SHP77 treated with DMSO at 0.1 percent for 48 hours (cell line): ENCODE measurements at regions not wholly inside any gene's neighbourhood (a gene's known extent, or its start where the extent isn't known, plus 50 kb on each side); places are given as distances from the start of the nearest gene placed in this dataset.

Source experiments
- DNase-seq: peaks from one replicate; lab custom pipeline; 2025; lab: John Stamatoyannopoulos, UW

DNA sequence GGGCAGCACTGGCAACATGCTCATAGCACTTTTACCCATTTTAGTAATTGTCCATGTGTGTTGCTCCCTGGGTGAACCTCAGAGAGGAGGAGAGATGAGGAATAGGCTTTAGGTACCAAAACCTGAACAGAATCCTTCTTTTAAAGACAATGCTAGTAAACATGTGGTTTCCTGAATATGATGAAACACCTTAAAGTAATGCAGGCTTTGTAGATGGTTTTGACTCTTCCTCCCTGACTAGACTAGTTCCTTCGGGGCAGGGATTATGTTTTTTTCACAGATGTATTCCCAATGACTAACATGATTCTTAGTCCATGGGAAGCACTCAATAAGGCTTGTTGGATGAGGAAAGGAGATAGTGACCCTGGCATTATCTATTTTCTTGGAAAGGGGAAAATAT is 367.6 kb upstream of the JAG1 start:
- DNase-seq = no peak

DNA sequence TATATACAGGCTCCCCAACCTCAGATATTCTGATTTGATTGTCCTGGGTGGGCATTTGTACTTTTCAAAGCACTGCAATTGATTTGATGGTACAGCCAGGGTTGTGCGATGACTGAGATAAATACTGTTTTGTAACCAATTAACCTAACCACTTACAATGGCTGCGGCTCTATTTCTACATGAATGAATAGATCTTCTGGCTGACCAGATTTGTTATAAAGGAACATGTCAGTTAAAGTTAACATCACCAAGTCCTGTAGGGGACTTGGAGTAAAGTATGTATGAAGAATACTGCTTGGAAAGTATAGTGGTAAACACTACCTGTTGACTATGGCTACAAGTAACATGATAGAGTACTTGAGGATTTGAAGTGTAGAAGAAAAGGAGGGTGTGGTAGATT is 369.2 kb upstream of the JAG1 start:
- no peak for DNase-seq

DNA sequence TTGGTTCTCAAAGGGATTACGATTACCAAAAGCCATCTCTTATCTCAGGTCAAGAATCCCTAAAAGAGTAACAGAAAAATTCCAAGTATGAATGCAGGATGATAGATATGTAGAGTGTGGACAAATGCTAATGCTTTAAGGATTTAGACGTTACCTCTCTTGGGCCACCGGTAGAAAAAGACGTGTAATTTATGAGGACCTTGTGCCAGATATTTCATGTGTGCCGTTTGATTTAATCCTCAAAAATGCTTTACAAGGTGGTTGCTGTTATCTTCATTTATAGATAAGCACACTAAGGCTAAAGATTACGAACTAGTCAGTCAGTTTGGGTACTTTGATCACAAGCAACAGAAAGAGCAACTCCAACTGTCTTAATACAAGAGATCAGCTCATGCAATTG is 370.8 kb upstream of the JAG1 start:
- no peak for DNase-seq

DNA sequence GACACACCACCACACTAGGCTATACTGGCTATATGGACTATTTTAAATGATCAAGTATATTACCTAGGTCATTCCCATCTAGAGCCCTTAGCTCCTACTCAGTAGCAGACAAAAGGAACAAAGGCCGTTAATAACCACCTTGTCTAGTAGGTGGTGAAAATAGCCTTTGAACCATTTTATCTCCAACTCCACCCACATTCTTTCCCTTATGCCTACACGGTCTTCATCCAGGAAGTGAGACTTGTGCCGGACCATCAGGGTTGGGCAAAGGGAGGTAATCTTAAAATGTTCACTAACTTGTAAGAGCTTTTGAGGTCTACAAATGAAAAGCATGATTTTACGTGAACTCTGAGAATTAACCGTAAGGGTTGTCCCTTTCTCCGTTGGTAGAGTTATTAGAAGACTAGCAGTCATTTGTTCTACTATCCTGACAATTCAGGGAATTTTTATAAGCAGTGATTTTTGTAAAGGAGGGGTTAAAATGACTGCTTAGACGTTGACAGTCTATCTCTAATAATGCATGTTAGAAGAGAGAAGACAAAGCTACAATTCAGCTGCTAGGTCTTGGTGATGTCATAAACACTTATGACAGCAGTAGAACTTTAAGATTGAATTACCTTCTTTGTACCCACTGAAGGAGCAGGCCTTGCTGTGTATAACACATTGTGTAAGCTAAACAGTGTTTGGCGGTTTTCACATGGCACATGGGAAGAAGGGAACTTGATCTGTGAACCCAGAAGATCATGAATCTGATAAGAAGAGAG is 371.8 kb upstream of the JAG1 start:
- DNase-seq = no peak

DNA sequence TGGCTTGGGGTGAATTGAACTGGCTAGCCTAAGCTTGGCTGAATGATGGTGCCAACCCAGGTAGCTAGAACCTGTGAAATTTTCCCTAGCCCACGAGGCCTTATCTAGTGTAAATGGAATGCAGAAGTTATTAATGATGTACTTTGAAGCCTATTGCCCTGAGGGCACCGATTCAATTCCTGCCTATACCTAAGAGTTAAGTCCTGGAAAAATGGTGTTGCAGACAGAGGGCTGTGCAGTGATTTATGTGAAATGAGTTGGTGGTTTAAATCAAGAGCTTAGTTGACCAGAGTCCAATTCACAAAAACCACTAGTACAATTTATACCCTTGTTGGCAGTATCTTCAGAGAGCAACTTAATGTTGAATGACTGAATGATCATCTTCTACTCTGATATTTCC is 373.8 kb upstream of the JAG1 start:
- no peak for DNase-seq

DNA sequence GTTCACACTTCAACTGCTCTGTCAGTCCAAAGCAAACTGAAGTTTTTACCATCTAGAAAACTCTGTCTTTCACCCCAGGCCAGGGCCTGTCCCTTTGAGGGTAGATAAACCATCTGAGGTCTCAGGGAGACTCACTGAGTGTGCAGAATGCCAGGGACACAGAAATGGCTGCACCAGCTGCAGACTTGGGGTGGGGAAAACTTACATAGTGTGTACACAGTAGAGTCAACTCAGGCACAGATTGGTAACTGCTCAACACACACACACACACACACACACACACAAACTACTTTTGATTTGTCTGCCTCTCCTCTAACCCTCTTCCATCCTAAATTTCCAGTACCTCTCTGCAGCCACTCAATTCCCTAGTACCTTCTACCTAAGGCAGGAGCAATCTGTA is 374.9 kb upstream of the JAG1 start:
- DNase-seq = no peak

DNA sequence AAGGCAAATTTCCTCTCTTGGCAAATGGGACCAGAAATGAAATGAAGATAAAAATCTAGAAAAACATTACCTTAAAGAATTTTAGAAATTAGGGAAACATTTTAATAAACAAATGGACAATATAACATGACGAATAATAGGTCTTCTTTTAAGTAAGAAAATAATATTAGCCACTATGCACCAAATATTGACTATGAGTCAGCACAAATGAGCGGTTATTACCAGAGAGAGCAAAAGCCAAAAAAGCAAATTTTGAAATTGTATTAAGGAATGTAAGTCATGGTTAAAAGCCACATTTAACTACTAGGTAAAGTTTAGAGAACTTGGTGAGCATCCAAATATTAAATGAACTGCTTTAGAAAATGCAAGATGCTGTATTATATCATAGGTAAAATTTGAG is 376.6 kb upstream of the JAG1 start:
- no peak for DNase-seq

DNA sequence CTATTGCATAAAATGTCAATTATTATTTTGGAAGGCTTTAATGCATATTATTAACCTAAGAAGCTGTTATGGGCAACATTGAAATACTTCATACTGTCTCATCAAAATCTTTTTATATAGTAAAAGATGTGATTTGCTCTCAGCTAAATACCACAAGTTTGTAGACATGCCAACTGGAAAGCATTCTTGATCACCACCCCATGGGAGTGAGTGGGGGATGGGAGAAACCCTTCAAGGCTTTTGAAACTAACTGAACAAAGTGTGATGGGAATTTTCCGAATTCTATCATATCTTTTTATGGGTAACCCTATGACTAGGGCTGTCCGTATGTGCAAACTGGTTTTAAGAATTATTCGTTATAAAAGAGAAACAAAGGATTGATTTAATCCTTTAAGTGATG is 377.3 kb upstream of the JAG1 start:
- DNase-seq = no peak

DNA sequence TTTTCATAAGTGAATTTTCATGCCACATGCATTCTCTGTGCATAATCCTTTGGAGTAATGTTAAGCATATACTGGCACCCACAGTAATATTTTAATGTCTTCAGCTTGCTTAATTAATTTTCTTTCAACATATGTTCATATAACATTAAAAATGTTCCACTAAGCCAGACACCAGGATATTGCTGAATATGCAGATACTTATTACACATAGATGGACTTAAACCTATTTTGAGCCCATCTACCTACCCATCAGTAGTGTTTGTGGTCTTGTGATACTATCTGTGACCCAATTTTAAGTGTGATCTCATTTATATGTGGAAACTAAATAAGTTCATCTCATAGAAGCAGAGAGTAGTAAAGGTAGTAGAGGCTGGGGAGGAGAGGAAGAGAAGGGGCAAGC is 379.5 kb upstream of the JAG1 start:
- DNase-seq = no peak

DNA sequence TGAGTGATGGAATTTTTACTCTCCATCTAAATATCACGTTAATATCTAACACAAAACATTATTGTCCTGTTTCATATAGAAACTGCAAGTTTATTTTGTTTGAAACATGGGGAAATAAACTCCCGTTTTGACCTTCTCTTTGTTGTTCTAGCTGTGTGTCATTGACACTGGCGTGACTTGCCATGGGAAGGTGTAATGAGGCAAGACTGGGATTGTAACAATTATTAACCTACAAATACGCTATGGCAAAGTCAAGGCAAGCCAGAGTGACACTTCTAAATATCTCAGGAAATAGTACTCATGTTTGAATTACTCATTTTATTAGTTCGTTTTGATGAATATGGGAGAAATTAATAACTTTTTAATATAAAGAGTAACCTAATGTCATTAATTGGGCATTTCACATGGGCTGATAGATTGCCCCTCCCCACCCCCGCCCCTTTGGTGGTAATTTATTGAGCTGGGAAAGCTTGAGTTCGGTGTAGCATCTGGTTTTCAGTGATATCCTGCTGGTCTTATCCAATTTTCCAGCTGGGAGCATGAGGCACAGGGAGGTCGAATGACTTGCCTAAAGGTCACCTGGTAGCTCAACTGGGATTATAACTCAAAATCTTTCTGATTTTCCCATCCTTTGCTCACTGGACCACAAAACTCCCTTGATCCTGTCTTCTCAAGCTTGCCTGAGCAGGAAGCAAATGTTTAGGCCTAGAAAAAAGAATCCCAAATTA is 380.6 kb upstream of the JAG1 start:
- no peak for DNase-seq

DNA sequence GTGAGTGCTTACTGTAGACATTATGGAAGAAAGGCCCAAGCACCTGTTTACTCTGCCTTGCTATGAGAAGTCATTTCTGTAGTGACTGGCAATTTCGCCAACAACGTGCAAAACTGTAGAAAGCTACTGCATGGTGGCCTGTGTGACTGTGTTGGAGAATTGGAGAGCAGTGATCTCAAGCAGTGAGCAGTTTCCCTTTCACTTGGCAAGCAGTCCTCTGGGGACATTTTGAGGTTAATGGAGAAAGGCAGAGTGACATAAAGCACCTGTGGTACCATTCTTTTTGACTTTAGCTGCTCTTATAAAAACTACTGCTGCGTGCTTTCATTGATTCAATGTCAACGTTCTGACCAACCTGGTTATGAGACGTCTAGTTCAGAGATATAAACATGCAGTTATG is 382.6 kb upstream of the JAG1 start:
- DNase-seq = no peak

DNA sequence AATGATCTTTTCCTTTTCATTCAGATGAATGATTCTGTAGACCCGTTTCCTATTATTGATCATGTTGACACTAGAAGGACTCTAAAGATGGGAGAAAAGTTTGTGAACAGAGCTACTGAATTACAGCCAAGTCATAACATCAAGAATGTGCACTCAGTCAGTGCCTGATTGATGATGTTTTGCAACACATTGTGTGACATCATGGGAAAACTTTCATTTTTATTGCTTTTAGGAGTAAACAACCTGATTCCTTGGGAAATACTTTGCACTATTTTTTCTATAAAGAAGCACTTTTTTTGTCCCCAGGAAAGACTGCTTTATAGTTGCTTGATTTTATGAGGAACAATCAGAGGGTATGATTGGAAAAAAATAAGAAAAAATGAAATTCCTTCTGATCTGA is 383.8 kb upstream of the JAG1 start:
- no peak for DNase-seq

DNA sequence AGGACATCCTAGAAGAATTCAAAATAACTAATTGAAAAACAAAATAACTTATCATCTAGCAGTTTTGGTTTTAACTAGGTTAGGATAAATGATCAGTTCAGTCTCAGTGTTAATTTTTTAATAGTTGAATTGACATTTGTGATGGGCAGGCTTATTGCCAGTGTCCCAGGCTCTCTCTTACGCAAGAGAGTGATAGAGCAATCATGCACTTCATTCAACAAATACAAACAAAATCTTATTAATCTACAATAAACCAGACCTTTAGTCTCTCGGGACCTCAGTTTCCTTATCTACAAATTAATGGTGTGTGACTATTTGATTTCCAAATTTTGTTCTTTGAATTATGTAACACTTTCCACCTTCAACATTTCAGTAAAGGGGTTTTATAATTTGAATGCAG is 385.9 kb upstream of the JAG1 start:
- no peak for DNase-seq

DNA sequence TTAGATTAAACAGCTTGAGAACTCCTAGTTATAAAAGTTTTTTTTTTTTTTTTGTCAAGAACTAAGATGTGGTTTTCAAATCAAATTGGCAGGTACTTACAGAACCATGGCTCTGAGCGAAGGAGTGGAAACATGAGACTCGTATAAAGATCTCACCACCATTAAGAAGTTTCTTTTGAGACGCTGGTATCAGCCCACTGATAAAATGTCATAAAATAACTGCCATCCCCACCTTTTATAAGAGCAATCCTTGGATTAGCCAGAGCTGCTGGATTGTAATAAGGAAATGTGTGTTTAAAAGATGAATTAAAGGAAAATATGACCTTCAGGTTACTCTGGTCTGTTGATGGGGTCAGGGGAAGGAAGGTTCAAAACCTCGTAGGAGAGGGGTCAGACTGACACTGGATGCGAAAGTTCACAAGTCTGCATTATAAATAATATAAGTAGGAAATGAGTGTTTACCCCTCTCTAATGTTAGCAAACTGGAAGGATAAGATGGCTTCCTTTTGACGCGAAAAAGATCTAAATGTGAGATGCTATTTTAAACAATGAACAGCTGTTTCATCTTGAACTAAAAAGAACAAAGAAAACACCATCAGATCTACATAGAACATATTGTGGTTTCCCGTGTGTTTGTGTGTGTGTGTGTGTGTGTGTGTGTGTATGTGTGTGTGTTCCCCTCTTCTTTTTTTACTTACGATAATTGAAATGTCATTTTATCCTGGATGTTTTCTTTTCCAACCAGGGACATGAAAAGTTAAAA is 386.8 kb upstream of the JAG1 start:
- no peak for DNase-seq

DNA sequence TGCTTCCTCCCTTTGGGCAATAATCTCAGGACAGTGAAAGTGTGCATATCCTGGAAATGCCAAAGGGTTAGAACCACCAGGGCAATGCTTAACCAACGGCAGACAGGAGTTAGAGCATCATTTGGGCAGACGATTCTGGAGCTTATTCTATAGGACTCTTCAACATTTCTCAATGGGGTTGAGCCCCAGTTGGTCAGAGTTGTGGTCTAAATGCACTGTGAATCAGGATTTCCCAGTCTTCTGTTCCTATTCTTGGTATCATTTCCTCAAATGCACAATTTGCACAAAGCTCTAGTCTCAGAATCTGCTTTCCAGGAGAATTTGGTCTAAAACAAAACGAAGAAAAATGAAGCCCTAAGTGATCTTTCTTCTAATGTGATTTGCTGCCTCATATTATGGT is 389.6 kb upstream of the JAG1 start:
- no peak for DNase-seq

DNA sequence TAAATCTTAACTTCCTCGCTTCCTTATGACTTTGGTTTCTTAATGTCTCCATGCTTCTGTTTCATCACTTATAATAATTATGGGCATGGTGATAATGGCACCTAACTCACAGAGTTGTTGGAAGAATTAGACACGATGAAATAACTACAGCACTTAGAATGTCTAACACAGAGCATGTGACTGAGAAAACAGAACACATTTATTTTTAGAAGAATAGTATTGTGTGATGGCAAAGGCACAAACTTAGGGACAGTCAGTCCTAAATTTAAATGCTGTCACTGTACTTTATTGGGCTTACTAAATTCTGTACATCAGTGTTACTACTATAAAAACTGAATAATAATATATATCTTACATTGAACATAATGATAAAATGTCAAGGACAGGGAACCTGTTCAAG is 391.1 kb upstream of the JAG1 start:
- no peak for DNase-seq

DNA sequence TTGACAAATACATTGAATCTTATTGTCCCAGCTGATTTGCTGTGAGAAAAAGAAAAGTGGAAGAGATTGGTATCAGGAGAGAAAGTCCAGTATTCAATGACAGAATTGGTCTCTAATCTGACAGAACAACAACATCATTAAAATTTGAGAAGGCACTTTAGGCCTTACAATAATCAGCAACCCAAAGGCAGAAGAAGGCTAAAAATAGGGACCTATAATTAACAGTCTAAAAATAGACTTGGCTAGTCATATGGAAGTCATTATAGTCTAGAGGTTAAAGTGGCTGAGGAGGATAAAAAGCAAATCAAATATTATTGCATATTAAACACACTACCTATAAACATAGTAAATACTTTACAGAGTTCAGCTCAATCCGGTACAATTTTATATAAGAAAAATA is 393.6 kb upstream of the JAG1 start:
- no peak for DNase-seq

DNA sequence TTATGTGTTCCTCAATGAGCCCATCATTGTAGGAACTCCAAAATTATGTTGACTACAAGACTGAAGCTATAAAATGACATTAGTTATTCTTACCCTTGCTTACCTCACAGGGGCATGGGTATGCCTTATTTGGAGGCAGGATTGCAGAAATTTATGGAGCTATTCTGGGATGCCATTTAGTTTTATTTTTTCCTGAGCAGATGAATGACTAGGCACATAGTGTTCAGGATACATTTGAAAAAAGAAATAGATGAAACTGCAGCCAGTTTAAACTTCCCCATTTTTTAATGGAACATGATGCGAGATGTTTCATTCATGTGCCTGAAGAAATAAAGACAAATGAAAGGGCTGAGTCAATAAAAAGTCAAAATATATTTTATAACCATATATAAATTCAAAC is 399.2 kb upstream of the JAG1 start:
- DNase-seq = no peak

DNA sequence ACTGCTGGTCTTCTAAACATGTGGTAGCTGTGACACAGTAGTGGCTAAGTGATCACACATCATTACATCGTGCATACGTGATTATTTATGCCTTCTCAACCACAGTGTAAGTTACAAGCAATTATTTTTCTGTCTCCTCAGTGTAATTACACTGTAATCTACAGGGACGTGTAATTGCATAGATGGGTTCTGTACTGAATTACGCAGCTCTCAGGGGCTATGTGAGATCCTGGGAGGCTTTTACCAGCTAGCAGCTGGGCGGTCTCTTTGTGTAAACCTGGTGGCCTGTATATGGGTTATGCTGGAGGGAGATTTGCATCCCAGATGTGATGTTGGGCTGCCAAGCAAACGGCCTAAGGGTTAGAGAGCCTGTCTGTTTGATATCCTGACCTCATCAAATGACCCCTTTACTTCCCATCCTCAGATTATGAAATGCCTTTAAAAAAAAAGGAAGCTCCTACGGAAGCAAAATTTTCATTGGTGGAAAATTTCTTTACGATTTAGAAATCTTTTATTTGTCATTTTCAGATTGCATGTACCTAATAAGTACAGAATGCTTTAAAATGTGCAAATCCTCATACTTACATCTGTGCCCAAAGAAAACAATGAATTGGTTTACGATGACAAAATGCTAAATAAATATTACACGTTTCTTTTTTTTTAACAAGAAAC is 402.8 kb upstream of the JAG1 start:
- DNase-seq = no peak

DNA sequence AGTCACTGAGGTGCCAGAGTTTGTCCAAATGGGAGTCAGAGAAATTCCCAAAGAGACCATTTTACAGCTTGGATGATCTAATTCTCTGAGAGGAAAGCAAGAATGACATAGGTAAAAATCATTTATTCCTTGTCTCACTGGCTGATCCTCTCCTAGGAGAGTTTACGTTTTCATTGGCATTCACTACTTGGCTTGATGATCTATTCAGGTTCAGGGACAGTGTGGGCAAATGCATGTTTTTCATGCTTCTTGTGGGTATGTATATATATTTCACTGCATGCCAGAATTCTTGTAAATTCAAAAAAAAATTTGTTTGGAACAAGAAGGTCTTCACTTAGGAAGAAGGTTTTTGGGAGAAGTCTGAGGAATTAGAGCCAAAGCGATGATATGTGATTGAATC is 403.4 kb upstream of the JAG1 start:
- DNase-seq = no peak

DNA sequence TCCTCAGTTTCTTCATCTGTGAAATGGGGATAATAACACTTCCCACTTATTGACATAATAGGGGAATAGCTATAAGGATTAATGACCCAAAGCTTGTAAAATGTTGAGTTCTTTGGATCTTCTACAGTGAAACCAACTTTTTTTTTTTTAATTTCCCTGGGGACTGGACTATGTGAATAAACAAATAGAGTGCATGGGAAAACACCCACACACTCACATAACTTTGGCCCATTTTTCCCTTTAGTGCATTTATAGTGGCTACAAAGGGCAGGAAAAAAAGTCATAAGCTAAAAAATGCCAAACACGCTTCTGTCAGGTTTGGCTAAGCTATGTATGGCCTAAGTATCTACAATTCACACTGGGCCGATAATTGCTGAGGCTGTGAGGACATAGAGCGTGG is 406.2 kb upstream of the JAG1 start:
- DNase-seq = no peak

DNA sequence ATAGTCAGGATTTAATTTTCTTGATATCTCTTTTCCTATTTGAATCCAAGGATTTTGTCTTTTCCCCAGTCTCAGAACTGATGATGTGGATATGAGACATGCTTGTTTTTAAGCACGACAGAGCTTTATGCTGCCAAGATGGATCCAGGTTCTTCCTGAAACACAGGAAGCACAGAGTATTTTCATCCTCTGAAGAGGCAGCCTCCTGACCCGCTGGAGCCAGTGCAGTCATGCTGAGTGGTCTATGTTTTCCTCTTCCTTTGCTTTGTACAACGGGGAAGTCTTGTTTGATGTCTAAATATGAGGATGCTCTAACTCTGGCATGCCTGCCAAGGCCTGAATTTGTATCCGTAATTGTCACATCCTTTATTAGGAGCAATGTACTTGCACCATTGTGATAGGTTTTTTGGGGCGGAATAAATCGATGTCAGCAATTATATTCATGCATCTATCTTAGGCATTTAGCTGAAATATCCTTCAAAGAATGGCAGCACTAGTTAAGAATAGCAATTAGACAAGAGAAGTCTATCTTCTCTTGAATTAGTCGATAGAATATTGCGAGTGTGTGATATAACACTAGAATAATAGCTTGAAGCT is 407.1 kb upstream of the JAG1 start:
- DNase-seq = no peak
